GM18520 (cell line): ENCODE measurements at regions not wholly inside any gene's neighbourhood (a gene's known extent, or its start where the extent isn't known, plus 50 kb on each side); places are given as distances from the start of the nearest gene placed in this dataset.
"Not testable (repeated sequence)": the region's sequence is repeated elsewhere in the genome, so short reads cannot be mapped to it uniquely, and the experiment has no call there.

ENCODE experiments used
- ATAC-seq: cut with Tn5 transposase; IDR thresholded peaks from one replicate; pipeline ENCODE4 v1.9.1; 2021; ENCODE audit not compliant: unreplicated experiment

DNA sequence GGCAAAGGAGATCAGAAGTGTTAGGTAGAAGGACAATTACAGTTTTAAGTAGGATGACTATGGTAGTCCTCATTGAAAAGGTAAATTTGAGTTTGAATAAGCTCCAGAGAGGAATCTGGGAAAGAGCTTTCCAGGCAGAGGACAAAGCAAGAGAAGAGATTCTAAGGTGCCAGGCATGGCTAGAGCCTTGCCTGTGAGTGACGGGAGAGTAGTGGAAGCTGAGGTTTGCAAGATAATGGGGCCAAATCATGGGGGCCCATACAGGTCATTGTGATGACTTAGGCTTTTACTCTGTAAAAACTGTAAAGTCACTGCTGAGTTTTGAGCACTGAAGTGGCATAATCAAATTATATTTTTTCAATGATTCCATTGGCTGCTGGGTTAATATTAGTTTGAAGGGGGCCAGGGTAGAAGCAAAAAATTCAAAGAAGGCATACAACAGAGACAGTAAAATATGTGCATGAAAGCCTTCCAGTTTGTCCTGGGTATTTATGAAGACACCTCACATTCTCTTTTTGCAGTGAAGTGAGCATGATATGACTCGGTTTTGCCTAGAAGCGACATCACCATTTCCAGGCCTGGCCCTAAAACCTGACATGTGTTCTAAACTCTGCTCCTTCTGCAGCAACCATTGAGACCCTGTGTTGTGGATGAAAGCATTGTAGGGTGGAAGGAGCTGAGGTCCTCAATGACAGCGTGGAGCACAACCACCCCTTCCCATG, 279.8 kb upstream of the TNC start:
- no peak for ATAC-seq

DNA sequence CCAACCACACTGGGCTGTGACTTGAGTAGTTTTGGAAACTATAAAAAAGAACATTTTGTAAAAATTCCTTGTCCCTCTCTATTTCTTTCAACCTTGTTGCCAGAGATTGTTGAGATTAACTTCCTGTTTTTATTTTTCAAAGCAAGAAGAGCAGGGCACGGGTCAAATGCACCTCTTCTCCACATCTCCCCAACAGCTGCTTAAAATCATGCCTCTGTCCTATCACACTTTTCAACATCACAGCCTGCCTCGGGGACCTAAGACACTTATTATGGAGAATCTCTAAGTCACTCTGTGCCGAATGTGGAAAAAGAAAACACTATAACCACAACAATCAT, 280.3 kb upstream of the TNC start:
- no peak for ATAC-seq

DNA sequence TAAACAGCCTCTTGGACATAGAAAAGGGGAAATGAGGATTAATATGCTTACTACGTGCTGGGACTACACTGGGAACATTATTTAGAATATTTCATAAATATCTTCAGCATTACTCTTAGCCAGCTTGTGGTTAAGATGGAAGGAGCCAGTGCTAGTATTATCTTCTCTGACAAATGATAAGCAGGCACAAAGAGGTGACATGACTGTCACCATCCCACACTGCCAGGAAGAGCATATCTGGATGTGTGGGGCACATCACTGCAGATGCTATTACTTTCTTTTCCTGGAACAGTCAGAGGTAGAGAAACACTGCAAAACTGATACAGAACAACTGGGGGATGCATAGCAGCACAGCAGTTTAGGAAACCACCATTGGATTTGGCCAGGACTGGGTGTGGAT, 281.0 kb upstream of the TNC start:
- ATAC-seq: no peak

GRCh38 chr9:115400796-115401195, 282.8 kb upstream of the TNC start:
- no peak for ATAC-seq

- ATAC-seq: no peak
Observed at GRCh38 chr9:115401756-115402327, 283.9 kb upstream of the TNC start.

- no peak for ATAC-seq
Observed at GRCh38 chr9:115403753-115404152, 285.8 kb upstream of the TNC start.

GRCh38 chr9:115404311-115404710, 286.4 kb upstream of the TNC start:
- ATAC-seq: no peak

- ATAC-seq: no peak
Observed at GRCh38 chr9:115411516-115411915, 293.6 kb upstream of the TNC start.

GRCh38 chr9:115411993-115412452, 294.1 kb upstream of the TNC start:
- ATAC-seq: no peak

DNA sequence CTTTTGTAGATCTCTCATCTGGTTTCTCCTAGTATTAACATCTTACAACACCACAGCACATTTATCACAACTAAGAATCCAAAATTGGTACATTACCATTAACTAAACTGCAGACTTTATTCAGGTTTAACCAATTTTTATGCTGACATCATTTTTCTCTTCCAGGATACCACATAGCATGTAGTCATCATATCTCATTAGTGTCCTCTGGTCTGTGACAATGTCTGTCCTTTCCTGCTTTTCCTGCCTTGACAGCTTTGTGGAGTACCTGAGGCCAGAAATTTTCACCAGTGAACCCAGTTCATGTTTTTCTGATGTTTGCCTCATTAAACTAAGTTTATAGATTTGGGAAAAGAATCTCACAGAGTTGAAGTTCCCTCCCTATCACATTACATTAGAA, 294.7 kb upstream of the TNC start:
- ATAC-seq: no peak

DNA sequence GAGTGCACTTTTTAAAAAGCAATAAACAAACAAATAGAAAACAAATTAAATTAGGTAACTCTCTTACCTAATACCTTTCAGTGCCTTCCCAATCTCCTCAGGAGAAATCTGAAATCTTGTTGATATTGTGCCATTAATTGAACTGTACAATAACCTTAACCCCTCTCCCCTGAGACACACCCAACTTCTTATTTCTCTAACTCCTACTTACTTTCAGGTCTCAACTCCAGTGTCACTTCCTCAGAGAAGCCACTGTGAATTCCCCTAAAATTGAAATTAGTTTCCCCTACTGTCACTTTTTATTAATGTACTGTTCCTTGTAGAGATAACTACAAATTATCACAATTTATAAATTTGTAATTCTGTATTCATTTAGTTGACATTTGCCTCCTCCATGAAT, 295.3 kb upstream of the TNC start:
- ATAC-seq: no peak

DNA sequence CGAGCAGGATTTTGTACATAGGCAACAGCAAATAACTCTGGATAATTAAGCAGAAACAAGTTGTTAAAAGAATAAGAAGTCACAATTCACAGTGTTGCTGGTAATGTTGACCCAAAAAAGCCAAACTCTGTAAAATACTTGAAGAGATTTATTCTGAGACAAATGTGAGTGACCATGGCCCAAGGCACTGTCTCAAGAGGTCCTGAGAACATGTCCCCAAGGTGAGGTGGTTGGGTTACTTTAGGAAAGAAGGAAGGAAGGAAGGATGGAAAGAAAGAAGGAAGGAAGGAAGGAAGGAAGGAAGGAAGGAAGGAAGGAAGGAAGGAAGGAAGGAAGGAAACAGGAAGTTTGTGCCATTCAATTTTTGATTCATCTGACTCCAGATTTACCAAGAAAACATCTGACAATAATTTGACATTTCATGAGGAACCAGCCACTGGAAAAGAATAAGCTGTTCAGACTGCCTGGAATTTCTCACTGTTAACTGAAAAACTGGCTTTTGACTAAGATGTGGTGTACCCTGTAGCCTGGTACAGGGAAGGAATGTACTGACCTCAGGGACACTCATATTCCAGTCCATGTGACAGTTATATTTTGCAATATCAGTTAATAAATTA, 295.9 kb upstream of the TNC start:
- no peak for ATAC-seq

DNA sequence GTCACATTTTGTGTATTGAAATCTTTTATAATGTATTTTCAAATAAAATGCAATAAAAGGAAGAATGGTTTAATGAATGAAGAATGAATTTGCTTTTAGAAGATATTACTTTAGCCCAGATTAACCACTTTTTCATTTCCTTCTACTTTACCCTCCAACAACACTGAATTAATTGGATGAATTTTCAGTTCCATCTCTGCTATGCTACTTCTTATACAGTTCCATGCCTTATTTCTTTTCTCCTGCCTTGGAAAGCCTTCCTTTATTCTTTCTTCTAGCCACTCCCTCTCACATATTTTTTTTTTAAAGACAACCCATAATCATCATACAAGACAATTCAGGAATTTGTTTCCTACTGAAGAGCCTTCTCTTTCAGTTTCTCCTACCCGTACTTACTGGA, 296.6 kb upstream of the TNC start:
- ATAC-seq: no peak

DNA sequence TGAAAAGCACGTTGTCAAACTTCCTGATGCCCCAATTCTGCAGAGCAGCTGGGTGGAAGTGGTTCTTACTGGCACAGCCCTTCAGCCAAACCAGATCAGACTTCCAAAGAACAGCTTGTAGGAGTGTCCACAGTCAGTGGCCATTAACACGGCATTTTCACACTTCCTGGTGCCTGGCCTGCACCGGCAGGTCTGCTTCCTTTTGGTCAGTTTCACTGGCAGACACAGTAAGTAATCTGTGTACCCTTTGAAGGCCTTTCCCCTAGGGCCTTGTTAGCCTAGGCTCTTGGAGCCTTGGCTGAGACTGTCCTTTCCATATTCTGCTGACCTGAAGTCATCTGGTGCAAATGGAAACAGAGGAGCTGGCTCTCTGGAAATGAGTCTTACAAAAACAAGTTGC, 297.5 kb upstream of the TNC start:
- no peak for ATAC-seq

DNA sequence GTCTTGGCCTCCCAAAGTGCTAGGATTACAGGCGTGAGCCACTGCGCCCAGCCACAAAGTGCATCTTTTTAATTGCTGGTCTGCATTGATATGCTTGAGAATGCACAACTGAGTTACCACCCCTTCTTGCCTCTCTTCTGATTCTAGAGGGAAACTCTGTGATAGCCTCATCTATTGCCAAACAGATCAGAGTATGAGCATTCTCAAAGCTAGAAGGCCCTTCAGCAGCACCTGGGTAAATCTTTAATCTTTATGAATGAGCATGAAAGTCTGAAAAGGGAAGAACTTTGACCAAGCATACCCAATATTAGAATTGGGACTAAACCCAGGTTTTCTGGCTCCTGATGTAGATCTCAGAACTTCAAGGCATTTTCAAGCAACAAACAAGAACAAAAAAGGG, 298.3 kb upstream of the TNC start:
- no peak for ATAC-seq

GRCh38 chr9:115418181-115418580, 300.2 kb upstream of the TNC start:
- not testable (repeated sequence) for ATAC-seq

DNA sequence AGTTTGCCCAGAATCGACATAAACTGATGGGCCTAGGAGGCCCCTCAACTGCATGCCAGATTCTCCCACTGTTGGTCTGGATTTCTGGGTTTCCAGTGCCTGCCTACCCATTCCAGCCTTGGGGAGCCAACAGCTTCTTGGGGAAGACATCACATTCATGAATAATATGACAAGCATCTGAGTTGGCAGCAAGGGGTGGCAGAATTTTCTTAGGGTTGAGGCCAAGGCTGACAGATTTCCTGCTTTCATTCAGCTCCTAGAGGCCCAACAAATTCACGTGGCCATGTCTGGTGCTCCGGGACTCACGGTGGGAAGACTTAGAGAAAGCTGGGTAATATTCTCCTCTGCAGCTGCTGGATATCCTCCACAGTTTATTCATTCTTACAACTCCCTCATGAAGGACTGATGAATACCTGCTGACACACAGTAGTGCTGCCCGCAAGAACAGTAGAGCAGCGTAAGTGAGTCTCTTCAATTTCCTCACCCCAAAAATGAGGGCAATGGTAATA, 305.0 kb upstream of the TNC start:
- ATAC-seq: no peak

DNA sequence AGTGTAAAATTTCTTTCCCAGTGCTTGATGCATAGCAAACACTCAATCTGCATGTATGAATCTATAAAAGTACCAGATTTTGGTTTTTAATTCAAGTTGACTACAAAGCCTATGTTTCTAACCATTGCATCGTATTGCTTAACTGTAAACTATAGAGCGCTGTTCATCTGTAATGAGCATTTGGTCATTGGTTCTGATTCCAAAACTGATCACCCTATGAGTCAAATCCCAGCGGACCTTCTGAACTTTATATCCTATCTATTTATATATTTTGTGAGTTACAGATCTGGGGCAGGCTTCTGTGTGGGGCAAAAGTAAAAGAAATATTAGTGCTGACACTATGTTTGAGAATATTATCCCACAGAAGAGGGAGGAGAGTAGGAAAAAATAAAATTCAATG, 305.7 kb upstream of the TNC start:
- no peak for ATAC-seq

- no peak for ATAC-seq
Observed at GRCh38 chr9:115425601-115426000, 307.6 kb upstream of the TNC start.

GRCh38 chr9:115437418-115437817, 319.5 kb upstream of the TNC start:
- no peak for ATAC-seq

GRCh38 chr9:115439641-115440040, 321.7 kb upstream of the TNC start:
- no peak for ATAC-seq

DNA sequence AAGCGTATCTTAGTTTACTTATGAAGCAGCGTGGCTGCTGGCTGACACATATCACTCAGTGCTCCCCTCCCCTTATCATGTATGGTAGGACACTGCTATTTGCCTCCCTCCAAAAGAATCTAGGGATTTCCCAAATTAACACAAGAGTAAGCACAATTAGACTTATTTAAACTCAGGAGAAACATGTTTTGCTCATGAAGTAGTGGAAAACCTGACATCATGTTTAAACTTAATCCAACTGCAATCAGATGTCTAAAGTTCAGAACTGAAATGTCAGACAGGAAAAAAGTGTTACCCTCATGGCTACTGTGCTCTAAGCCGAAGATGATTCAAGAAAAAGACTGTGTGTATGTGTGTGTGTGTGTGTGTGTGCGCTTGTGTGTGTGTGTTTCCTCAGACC, 324.1 kb upstream of the TNC start:
- no peak for ATAC-seq
